Breast epithelium (tissue), 3 donors: ENCODE measurements at regions not wholly inside any gene's neighbourhood (a gene's known extent, or its start where the extent isn't known, plus 50 kb on each side); places are given as distances from the start of the nearest gene placed in this dataset.

Source experiments
- CTCF ChIP-seq, 3 donors: fragments of 450-650 bp; IDR thresholded peaks; one replicate each; pipeline ENCODE4 v1.5.1; 2016 to 2017; ENCODE audit warnings: antibody characterized with exemption in 3 of 3, mild to moderate bottlenecking in 3 of 3, moderate library complexity in 3 of 3
- POLR2A ChIP-seq: fragments of 450-650 bp; IDR thresholded peaks from one replicate; pipeline ENCODE4 v1.6.1; 2016; ENCODE audit warnings: antibody characterized with exemption, mild to moderate bottlenecking, moderate library complexity

- no peak for TF ChIP-seq CTCF (IDR thresholded peaks at IDR 0.05)
- TF ChIP-seq POLR2A: no peak
Measured at GRCh38 chr15:47609693-47610092, 107.6 kb upstream of the SEMA6D start.
